ENCODE measurements at regions not wholly inside any gene's neighbourhood (a gene's known extent, or its start where the extent isn't known, plus 50 kb on each side); places are given as distances from the start of the nearest gene placed in this dataset.

DNA sequence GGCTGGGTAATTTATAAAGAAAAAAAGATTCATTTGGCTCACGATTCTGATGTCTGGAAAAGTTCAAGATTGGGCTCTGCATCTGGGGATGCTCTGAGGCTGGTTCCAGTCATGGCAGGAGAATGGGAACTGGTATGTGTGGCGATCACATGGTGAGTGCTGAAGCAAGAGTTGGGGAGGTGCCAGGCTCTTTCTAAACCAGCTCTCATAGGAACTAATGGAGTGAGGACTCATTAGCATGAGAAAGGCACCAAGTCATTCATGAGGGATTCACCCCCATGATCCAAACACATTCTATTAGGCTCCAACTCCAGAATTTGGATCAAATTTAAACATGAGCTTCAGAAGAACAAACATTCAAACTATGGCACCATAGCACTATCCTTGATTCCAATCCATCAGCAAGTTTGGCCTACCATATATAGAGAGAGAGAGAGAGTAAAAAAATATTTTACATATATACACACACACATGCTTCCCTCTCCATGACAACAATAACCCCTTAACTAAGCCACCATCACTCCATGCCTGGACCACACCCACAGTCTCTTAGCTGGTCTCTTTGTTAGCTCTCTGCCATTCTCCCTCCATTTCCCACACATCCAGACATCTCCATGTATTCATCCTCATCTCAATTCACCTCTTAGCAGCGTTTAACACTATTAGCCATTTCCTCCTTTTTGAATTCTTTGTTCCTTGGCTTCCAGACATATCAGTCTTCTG lies 57.9 kb downstream of the NPY start:
- TF ChIP-seq CTCF (conservative IDR thresholded peaks at IDR 0.05) (no peak), ZFX (IDR thresholded peaks at IDR 0.05) (no peak)
- no peak overlapping the region for H3K27ac ChIP-seq

DNA sequence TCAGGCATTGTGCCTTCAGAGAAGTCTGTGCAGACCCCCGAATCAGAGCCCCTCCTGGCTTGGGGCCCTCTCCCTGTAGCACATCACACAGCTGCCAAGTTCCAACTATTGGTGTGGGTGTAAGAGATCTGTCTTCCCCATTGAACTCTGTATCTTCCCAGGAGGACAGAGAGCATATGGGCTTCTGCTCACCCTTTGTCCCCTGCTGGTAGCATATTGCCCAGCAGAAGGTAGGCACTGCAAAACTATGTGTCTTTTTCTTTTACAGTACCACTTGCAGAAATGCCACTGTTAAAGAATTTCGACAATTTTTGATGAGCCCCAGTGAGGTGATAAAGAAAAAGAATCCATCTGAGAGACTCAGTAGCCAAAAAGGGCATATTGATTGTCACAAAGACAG lies 59.6 kb downstream of the NPY start:
- H3K27ac ChIP-seq = no peak overlapping the region
- no peak for TF ChIP-seq CTCF (conservative IDR thresholded peaks at IDR 0.05)

DNA sequence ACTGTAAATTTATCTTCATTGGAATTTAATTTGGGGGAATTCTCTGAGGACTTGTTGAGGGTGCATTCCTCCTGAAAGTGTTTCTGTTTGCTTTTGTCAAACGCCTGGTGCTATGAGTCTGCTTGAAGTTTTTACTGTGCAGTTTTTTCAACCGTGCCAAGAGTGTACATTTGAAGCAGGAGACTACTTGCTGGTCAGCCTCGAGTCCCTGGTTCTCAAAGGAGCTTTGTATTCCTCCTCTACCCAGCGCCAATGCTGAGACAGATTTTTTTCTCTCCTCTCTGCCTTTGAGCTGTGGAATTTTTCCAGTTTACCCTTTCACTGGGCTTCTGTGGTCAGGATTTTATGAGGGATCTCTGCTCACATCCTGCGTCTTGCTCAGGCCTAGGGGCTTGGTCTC lies 62.1 kb downstream of the NPY start:
- H3K27ac ChIP-seq = no peak overlapping the region
- TF ChIP-seq ZFX (IDR thresholded peaks at IDR 0.05) (no peak), CTCF (conservative IDR thresholded peaks at IDR 0.05) (no peak)

- H3K27ac ChIP-seq = no peak overlapping the region
- TF ChIP-seq ZFX (IDR thresholded peaks at IDR 0.05) = no peak
Measured at GRCh38 chr7:24346716-24347115, 62.7 kb downstream of the NPY start.

GRCh38 chr7:24349339-24349738 lies 65.3 kb downstream of the NPY start:
- no peak overlapping the region for H3K27ac ChIP-seq
- TF ChIP-seq CTCF (conservative IDR thresholded peaks at IDR 0.05) = no peak
- TF ChIP-seq ZFX (IDR thresholded peaks at IDR 0.05) = no peak

- TF ChIP-seq ZFX (IDR thresholded peaks at IDR 0.05) (no peak), CTCF (conservative IDR thresholded peaks at IDR 0.05) (no peak)
- no peak overlapping the region for H3K27ac ChIP-seq
Measured at GRCh38 chr7:24354456-24354855, 70.5 kb downstream of the NPY start.

DNA sequence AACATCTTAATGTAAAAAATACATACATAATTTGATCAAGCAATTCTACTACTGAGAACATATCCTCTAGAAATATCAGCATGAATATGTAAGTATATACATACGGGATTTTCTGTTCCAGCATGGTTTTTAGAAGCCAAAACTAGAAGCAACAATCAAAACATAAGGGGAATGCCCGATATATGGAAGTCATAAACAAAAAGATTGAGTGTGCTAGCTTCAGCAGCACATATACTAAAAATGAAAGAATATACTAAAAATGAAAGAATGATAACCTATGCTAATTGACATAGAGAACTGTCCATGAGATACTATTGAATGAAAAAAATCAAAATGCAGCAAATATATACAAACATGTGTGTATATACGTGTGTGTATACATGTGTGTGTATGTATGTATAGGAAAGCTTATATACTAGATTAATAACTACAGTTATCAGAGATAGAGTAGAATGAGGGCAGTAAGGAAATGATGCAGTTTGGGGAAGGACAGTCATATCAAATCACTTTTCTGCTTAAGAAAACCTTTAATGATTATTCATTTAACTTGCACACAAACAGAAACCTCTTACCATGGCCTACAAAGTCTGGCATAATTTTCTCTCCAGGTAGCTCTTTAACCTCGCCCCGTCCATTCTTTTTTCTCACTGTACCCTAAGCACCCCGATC lies 72.9 kb downstream of the NPY start:
- TF ChIP-seq CTCF (conservative IDR thresholded peaks at IDR 0.05) (no peak), ZFX (IDR thresholded peaks at IDR 0.05) (no peak)

DNA sequence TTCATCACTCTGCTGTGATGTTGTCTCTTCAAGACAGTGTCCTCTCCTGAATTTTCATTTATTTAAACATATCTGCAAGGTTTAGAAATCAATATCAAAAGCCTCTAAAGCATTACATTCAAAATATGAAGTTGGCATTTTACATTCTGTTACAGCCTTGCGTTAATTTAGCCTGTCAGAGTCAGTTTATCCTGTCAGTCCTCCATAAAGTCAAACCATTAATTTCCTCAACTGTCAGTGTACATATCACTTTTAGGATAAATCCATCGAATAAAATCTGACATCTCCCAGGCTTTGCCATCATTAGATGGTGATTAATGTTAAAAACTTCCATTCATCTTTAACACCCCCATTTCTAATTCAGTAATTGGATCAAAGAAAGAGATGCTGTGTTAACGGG lies 77.0 kb downstream of the NPY start:
- TF ChIP-seq CTCF (conservative IDR thresholded peaks at IDR 0.05) (no peak), ZFX (IDR thresholded peaks at IDR 0.05) (no peak)
- H3K27ac ChIP-seq = no peak overlapping the region

More for the DNA sequence above, 72.9 kb downstream of the NPY start:
- no peak overlapping the region for H3K27ac ChIP-seq

Data from C4-2B (cell line).